ENCODE measurements at regions not wholly inside any gene's neighbourhood (a gene's known extent, or its start where the extent isn't known, plus 50 kb on each side); places are given as distances from the start of the nearest gene placed in this dataset.

GRCh38 chr3:83765956-83766355 lies 1192.8 kb upstream of the CADM2 start:
- TF ChIP-seq CTCF (IDR thresholded peaks at IDR 0.05 in 4 of 5, conservative IDR thresholded peaks at IDR 0.05 in 1 of 5), result no peak
- no peak for TF ChIP-seq POLR2A (IDR thresholded peaks at IDR 0.05)

Data from gastrocnemius medialis (tissue), 4 donors.